Right renal pelvis (tissue), 4 donors: ENCODE measurements at regions not wholly inside any gene's neighbourhood (a gene's known extent, or its start where the extent isn't known, plus 50 kb on each side); places are given as distances from the start of the nearest gene placed in this dataset.
"Not testable (repeated sequence)": the region's sequence is repeated elsewhere in the genome, so short reads cannot be mapped to it uniquely, and the experiment has no call there.

Experiments used
- DNase-seq, 4 donors: peaks; one replicate each; pipeline ENCODE4 v3.0.0-alpha.2; 2013; ENCODE audit warnings: low read depth in 4 of 4, low spot score in 3 of 4, missing footprints in 1 of 4

DNA sequence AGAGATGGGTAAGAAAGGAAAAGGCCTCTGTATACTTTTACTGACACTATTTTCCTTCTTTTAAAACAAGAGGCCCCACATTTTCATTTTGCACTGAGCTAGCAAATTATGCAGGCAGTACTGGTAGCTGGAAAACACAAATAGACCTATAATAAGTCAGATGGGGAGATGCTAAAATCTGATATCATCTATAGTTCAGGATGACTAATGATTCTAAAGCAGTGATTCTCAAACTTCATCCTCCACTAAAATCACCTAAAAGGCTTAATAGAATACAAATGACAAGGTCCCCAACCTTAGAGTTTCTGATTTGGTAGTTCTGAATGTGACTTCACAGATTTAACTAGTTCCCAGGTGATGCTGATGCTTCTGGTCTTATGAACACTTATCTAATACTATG is 247.3 kb upstream of the DIPK2B start:
- no peak for DNase-seq

DNA sequence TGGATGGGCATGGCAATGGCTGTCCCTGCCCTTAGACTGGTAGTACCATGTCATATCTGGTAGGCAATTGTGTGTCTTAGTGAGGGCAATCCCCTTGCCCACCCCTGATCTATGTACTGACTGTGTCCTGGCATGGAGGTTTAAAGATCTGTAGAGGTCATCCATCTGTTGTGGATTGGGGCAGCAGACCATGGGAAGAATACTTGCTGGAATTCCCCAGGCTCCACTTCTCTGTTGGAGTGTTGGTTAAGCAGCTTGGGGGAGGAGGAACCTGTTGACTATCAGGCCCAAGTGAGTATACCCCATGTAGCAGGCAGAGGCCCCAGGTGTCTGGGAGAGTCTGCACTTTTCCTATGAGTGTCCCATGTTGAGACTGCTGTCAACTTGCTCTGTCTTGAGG is 246.7 kb upstream of the DIPK2B start:
- no peak for DNase-seq

DNA sequence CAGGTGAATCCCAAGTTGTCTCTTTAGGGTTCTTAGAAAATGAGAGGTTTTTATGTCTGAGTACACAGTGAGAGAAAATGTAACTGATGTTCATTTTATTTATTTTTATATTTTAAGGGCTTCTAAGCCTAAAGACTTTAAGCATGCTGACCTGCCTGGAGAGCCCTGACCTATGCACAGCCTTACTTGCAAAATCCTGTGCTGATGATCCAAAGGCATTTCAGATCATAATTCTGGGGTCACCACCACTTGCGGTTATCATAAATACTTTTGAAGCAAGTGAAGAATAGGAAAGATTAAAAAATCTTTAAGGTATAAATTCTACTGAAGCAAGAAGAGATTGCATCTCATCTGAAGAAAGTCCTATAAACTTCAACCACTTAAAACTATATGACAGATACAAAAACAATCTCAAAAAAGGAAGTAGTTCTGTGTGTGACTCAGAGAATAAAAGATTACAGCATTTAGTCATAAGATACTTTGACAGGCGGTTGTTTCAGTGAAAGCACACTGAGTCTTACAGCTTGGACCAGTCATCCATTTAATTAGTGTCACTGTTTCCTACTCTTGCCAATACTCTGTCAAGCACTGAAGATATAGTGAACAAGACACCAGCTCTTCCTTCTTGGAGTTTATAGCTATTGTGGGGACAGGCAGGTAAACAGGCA is 245.2 kb upstream of the DIPK2B start:
- peak in 3 of 4 donors; percentile 8 to 19 (median 11) for DNase-seq

DNA sequence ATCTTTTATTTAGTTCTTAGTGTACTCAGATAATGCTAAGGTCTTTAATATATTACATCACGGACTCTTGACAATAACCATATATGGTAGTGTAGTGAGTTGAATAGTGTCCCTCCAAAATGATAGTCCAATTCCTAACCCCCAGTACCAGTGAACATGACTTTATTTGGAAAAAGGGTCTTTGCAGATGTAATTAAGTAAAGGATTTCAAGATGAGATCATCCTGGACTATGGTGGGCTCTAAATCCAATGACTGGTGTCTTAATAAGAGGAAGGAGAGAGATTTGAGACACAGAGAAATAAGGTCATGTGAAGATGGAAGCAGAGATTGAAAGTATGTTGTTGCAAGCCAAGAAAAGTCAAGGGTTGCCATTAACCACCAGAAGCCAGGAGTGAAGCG is 236.5 kb upstream of the DIPK2B start:
- no peak for DNase-seq

DNA sequence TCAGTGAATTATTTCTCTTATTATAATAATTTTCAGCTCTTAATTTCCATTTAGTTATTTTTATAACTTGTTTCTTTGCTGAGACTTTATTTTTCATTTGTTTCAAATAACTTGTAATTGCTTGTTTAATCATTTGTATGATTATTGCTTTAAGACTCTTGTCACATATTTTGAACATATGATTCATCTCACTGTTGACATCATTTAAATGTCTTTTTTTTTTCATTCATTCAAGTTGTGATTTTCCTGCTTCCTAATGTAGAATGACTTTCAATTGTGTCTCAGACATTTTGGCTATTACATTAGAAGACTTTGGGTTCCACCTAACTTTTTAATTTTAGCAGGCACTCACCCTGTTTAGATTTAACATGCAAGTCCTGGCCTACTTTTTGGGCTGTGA is 234.8 kb upstream of the DIPK2B start:
- DNase-seq: no peak

DNA sequence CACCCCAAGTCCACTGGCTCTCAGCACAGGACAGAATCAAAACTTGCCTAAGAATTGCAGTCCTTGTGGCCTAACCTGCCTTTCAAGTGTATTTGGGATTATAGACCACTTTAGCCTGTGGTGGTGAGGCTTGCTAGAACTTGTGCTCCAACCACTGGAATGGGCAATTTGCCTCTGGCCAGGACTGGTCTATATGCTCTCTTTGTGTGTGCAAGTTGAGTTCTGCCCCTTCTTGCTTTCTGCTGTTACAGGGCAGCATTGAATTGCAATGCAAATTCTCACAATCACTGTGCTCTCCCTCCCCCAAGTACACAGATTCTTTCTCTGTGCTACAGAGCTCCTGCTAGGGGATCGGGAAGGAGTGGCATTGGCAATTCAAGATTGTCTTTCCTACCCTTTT is 233.6 kb upstream of the DIPK2B start:
- DNase-seq: no peak

DNA sequence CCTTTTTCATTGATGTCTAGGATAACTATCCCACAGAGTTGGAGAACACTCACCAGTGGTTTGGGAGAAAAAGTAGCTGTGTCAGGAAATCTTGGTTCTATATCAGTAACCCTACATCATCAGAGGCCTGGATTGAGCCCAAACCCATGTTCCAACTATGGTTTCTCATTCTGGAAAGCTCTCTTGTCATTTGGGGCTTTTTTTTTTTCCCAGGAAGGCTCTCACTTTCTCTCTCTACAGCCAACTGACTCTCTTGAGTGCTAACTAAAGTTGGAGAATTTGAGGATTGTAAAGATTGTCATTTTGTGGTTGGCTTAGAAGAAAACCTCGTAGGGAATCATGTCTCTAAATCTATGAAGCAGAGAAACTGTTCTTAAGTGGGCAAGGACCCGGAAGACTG is 228.2 kb upstream of the DIPK2B start:
- DNase-seq: no peak

DNA sequence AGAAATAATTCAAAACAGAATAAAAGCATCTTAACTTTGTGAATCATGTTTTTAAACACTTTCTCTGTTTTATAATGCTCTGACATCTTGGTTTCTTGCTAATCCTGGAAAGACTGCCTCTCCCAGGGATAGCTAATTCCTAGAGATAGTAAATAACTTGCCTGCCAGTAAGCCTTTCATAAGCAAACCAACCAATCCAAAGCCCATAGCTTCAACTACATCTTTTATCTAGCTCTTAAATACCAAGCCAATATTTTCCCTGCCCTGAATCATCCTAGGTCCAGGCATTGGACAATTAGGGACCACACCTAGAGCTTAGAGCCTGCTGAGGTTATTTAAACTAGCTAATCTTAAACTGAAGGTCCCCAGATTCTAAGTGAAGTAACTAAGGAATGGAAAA is 223.7 kb upstream of the DIPK2B start:
- no peak for DNase-seq

DNA sequence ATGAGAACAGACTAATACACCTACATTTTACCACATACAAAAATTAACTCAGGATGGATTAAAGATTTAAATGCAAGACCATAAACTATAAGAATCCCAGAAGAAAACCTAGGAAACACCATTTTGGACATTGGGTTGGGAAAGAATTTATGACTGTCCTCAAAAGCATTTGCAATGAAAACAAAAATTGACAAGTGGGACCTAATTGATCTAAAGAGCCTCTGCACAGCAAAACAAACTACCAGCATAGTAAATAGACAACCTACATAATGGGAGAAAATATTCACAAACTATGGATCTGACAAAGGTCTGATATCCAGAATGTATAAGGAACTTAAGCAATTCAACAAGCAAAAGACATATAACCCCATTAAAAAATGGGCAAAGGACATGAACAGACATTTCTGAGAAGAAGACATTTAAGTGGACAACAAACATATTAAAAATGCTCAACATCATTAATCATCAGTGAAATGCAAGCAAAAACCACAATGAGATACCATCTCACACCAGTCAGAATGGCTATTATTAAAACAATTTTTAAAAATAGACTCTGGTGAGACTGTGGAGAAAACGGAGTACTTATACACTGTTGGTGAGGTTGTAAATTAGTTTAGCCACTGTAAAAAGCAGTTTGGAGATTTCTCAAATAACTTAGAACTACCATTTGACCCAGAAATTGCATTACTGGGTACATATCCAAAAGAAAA is 221.7 kb upstream of the DIPK2B start:
- DNase-seq: no peak

DNA sequence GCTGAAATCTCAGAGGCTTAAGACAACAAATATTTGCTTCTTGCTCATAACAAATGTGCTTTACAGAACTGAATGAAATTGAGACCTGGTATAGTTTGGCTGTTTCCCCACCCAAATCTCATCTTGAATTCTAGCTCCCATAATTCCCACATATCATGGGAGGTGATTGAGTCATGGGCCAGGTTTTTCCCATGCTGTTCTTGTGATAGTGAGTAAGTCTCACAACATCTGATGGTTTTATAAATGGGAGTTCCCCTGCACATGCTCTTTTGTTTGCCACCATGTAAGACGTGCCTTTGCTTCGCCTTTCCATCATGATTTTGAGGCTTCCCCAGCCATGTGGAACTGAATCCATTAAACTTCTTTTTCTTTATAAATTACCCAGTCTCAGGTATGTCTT is 221.1 kb upstream of the DIPK2B start:
- DNase-seq: no peak

DNA sequence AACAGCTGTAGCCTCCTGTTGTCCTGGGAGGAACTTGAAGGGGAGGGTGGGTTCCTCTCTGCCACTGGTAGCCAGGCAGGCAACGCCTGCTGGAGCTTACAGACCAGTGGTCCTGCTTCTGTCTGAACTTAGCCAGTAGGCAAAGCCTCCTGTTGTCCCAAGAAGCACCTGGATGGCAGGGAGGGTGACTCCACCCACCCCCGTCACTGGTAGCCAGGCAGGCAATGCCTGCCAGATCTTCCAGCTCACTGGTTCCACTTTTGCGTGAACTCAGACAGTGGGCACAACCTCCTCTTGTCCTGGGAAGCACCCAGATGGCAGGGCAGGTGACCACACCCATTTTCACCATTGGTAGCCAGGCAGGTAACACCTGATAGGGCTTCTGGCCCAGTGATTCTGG is 203.5 kb upstream of the DIPK2B start:
- no peak for DNase-seq

DNA sequence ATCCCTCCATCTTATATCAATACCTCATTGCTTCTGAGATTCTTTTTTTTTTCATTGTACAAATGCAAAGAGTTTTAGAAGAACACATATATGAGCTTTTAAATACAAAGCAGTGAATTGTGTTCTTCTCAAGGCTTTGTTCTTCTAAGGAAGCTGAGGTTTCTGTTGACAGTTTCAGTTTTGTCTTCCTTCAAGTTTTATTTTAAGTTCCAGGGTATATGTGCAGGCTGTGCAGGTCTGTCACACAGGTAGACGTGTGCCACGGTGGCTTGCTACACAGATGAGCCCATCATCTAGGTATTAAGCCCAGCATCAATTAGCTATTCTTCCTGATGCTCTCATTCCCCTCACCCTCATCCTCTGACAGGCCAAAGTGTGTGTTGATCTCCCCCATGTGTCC is 201.2 kb upstream of the DIPK2B start:
- no peak for DNase-seq

DNA sequence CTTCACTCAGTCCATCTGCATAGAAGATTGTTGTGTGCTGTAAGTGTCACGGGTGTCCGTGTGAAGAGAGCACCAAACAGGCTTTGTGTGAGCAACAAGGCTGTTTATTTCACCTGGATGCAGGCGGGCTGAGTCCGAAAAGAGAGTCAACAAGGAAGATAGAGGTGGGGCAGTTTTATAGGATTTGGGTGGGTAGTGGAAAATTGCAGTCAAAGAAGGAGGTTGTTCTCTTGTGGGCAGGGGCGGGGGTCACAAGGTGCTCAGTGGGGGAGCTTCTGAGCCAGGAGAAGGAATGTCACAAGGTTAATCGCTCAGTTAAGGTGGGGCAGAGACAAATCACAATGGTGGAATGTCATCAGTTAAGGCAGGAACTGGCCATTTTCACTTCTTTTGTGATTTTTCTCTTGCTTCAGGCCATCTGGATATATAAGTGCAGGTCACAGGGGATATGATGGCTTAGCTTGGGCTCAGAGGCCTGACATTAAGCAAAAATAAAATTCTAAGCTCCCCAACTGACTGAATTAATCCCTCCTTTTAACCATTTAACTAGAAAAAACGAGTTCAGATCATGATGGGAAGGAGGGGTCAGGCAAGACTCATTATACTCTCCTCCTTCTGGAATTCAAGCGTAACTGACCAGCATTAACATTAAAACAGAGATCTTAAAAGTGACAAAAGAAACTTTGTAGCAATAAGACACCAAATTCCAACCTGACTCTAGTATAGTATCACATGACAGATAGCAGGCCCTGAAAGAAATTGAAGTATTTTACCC is 200.5 kb upstream of the DIPK2B start:
- not testable (repeated sequence) for DNase-seq

DNA sequence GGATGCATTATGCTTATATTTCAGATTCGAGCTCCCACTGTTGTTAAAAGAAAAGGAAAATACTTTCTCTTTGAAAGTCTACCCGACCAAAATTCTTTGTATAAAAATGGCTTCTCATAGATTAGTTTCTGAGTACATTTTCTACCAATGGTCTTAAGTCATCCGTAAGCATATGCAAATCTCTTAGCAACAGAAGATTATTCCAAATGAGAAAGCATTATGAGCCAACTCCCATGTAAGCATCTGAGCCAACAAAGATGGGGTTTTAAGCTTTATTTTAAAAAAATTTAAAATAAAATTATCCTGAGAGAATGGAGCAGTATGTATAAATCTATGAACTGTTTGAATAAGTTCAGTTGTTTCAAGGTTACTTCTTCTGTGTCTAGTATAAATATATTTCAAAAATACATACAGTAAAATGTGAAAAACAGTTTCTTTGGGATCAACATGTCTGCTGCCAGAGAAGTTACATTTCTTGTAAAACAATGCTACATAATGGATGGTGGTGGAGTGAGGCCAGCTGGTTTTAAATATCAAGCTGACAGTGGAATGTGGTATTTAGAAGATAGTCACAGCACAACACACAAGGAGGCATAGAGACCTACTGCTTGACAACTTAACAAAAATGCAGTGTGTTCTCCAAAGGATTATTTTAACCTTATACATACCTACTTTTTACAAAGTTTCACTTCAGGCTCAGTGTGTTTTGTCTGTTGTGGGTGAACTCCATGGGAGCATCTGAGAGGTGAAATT is 199.5 kb upstream of the DIPK2B start:
- DNase-seq: peak in 1 of 4 donors; percentile 3

DNA sequence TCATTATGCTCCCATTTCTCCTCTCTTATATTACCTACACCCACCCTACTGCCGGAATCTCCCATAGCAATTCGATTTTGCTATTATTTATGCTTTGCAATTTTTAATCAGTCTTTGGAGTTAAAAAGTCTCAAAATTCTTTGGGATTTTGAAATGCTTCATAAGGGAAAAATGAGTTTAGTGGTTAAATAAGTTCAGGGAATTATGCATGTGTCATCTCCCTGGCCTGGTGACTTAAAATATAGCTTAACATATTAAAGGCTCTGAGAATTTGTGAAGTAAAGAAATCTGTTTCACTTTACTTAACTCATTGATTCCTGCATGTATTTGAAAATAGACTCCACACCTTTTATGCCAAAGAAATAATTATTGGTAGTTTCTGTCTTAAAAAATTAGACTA is 185.1 kb upstream of the DIPK2B start:
- DNase-seq: no peak

DNA sequence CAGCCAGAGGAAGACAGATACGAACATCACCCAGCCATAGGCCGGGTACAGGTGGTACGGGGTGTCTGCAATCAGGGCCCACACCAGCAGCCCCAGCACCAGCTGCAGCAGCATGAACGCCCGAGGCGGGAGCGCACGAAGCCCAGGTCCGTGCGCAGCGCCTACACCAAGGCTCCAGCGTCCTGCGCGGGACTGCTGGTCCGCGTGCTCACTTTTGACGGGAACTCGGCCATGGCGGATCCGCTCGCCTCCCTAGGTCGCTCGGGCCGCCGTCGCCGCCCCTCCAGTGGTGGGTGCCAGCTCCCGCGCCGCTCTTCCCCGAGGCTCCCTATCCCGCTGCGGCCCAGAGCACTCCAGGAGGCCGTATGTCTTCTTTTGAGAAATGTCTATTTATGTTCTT is 181.2 kb upstream of the DIPK2B start:
- DNase-seq: no peak

DNA sequence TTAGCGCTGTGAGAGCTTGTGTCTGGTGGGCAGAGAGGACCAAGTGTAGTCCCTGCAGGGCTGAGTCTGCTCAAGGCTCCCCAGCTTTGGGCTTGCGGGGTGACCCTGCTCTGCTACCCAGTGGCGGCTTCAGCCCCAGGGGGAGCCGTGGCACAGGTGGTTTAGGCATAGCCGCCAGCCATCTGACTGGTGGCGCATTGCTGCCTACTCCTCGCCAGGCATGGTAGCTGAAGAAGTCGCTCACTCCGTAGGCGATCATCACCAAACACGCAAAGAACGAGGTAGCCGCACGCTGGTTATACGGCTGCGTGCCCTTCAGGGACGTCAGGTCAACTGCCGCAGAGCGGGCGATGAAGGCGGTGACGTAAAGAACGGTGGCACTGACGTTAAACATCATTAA is 180.7 kb upstream of the DIPK2B start:
- no peak for DNase-seq

DNA sequence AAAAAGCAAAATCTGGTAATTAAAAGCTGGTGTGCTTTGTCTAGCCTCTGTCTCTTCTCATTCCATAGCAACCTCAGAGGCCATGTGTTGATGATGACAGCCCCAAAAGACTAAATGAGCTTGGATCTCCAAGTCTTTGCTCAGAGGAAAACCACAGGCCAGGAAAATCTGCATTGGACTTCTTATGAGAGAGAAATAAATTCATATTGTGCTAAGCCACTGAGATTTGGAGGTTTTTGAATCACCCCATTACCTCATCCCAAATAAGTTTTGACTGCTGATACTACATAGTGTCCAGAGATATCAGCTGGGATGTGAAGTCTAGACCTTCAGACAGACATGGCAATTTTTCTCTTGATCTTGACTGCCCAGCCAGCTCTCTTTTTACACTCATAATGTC is 178.6 kb upstream of the DIPK2B start:
- DNase-seq: no peak

DNA sequence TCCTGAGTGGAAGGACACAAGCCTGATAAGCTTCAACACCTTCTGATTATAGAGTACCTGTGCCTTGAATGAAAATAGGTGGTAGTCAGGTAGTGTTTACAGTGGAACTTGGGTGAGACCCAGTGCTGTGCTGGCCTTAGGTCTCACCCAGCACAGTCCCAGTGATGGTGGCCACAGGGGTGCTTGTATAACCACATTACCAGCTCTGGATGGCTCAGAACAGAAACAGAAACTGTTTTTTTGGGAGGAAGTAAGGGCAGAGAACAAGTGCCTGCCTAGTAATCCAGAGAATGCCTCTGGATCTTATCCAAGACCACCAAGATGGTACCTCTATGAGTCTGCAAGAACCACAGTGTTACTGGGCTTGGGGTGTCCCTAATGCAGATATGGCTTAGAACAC is 171.5 kb upstream of the DIPK2B start:
- DNase-seq: no peak

DNA sequence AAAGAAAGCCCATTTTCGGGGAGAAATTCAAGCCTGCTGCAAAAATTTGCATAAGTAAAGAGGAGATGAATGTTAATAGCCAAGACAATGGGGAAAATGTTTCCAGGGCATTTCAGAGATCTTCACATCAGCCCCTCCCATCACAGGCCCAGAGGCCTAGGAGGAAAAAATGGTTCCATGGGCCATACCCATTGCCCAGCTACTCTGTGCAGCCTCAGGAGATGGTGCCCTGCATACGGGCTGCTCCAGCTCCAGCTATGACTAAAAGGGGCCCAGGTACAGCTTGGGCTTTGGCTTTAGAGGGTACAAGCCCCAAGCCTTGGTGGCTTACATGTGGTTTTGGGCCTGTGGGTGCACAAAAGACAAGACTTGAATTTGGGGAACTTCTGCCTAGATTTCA is 168.0 kb upstream of the DIPK2B start:
- DNase-seq: no peak

DNA sequence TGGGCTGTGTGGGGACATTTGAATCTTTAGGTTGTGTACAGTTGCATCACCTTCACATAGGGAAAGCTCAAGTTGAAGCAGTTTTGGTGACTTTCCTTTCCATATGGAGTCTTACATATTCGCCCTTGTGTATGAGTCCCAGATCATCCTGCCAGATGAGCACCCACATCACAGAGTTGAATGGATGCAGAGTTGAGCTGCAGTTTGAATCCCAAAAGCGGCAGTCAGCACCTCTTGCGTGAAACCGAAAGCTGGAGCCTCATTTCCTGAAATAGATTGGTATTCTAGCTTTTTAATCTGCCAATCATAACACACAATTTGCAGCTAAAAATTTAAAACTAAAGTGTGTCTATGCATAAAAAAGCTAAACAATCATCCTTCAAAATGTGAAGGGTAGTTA is 162.9 kb upstream of the DIPK2B start:
- no peak for DNase-seq
